AG10803 (cell line): ENCODE measurements at regions not wholly inside any gene's neighbourhood (a gene's known extent, or its start where the extent isn't known, plus 50 kb on each side); places are given as distances from the start of the nearest gene placed in this dataset.

Experiments
- DNase-seq: peaks from one replicate; pipeline ENCODE4 v3.0.0; 2010; ENCODE audit warnings: low read depth
- H3K4me3 ChIP-seq: 2 replicates; pipeline ENCODE4 v1.5.1; 2011; ENCODE audit warnings: mild to moderate bottlenecking, low read length, control low read depth
- TF ChIP-seq, protein P1 (sequence below): conservative IDR thresholded peaks from 2 replicates; pipeline ENCODE4 v1.5.1; 2011; ENCODE audit warnings: mild to moderate bottlenecking, low read length, control low read depth, inconsistent platforms

DNA sequence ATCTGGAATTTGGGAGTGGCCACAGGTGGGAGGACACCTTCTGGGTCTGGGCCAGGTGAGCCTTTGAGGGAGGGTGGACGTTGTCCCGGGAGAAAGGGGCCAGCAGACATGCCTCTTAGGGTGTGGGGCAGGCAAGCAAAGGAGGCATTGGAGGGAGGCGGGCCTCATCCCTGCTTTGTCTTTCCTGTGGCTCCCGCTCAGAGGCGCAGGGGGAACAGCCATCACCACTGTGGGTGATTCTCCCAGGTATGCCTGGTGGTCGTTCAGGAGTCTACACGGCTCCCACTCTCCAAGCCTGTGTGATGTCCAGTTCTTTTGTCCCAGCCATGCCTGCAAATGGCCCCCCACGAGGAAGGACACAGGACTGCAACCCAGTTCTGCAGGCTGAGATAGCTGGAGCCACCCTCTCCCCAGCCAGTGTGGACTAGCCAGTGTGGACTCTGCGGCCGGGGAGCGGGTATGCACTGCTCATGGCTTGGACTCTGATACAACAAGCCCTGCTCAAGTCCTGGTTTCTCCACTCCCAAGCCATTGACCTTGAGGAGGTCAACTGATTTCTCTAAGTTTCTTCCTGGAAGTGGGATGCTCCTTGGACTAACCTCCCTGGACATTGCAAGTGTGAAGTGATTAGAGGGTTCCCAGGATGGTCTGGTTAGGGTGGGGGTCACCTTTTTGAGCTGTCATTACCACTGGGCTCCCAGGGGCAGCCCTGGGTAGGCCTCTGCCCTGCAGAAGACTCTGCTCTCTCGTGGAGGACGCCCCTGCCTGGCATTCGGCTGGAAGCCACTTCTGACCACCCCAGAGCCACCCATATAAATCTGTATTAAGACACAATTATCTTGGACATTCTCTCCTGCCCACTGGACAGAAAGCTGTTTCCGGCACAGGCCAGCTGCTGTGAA is 1151.2 kb downstream of the BRD1 start:
- TF ChIP-seq, protein P1, sequence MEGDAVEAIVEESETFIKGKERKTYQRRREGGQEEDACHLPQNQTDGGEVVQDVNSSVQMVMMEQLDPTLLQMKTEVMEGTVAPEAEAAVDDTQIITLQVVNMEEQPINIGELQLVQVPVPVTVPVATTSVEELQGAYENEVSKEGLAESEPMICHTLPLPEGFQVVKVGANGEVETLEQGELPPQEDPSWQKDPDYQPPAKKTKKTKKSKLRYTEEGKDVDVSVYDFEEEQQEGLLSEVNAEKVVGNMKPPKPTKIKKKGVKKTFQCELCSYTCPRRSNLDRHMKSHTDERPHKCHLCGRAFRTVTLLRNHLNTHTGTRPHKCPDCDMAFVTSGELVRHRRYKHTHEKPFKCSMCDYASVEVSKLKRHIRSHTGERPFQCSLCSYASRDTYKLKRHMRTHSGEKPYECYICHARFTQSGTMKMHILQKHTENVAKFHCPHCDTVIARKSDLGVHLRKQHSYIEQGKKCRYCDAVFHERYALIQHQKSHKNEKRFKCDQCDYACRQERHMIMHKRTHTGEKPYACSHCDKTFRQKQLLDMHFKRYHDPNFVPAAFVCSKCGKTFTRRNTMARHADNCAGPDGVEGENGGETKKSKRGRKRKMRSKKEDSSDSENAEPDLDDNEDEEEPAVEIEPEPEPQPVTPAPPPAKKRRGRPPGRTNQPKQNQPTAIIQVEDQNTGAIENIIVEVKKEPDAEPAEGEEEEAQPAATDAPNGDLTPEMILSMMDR = no peak
- no peak overlapping the region for H3K4me3 ChIP-seq
- DNase-seq = no peak

DNA sequence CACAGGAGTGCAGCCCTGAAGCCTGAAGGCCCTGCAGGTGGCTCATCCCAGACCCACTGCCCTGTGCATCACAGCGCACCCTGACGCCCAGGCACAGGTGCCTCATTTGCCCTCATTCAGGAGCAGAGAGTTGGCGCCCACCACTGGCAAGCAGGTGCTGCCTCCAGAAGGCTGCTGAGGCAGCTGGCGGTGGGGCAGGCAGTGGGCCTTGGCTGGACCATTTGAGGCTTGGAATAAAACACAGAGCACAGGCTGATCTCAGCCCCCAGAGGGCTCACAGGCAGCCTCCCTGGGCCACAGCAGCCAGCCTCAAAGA is 1151.9 kb downstream of the BRD1 start:
- TF ChIP-seq, protein P1 = no peak
- no peak for DNase-seq
- H3K4me3 ChIP-seq = no peak overlapping the region

DNA sequence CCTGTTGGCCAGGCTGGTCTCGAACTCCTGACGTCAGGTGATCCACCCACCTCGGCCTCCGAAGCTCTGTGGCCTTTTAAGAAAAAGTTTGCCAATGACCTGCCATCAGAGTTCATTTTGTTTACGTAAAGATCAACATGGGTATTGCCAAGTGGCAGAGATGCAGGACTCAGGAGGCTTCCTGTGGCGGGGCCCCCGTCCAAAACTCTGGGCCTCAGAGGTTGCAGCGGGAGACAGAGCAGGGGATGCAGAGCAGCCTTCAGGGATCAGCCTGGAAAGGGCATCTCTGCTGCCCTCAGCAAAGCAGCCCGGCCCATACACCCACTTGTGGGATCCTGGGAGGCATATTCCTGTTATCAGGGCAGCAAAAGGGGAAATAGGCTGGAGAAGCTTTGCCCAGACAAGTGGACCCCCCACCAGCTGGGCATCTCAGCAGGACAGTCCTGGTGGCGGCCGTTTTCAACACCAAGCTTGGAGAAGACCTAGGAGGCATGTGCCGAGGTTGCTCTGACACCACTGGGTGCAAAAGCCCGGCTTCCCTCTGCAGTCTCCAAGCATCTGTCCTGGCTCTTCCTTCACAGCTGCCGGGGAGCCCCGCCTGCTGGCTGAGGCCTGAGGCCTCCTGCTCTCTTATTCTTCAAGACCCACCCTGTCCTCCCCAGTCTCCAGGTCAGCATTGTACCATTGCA is 1152.4 kb downstream of the BRD1 start:
- TF ChIP-seq, protein P1 = no peak
- H3K4me3 ChIP-seq = no peak overlapping the region
- DNase-seq = no peak

DNA sequence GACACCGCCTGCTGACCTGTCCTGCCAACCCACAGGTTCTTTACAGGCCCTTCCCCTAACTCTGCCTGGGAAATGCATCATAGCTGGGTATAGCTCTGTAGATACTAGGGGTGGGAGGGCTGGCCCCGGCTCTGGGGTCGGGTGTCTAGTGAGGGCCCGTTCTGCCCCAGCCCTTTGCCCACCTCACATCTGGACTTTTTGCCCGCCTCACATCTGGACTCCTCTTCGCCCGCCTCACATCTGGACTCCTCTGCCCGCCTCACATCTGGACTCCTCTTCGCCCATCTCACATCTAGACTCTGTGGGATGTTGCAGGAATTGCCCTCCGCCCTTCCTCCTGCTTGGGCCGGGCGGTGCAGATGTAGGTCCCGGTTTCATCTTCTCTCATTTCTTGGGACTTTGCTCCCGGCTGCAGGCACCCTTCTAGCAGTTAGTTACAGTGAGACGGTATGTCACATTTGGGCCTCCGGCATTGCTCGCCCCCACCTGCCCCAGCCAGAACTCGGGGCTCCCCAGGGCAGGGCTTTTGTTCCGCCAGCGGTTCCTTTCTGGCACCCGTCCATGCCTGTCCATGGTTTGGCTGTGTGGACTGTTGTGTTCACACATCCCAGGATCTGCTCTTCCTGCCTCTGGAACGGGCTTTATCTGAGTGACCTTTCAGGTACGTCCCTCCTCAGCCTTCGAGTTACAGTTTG is 1153.7 kb downstream of the BRD1 start:
- no peak overlapping the region for H3K4me3 ChIP-seq
- no peak for DNase-seq
- TF ChIP-seq, protein P1 = no peak

DNA sequence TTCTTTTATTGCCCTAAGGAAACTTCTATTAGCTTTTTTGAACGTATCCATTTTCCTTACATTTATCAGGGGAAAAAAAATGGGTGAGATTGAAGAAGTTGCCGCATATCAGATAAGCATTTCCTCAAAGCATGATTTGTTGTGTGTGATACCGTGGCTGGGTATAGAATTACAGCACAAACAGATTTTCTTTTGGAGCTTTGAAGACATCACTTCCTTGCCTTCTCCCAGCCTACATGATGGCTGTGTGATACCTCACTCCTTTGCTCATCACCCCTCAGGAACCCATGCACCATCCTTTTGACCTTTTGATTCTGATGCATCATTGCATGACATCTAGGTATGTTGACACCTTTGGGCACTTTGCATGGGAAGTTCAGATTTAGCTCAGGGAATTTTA is 1155.3 kb downstream of the BRD1 start:
- DNase-seq = no peak
- TF ChIP-seq, protein P1 = no peak
- H3K4me3 ChIP-seq = no peak overlapping the region

DNA sequence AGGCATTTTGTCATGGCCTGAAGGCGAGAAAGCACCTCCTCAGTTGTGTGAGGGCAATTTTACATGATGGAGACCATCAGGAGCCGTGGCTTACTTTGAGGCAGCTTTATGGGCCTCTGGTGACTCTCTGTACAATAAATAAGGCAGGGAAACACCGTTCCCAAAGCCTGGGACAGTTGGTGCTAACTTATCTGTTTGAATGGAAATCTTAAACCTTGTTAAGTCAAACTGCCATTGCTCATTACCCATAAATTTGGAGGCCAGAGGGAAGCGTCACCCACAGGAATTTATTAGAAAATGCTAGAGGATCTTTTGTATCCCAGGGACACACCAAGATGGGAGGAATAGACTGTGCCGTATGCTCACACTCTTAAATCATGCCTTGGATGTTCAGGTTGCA is 1156.9 kb downstream of the BRD1 start:
- H3K4me3 ChIP-seq = no peak overlapping the region
- TF ChIP-seq, protein P1 = no peak
- DNase-seq = no peak
